Testis (tissue), 2 donors: ENCODE measurements at regions not wholly inside any gene's neighbourhood (a gene's known extent, or its start where the extent isn't known, plus 50 kb on each side); places are given as distances from the start of the nearest gene placed in this dataset.

Experiments used
- CTCF ChIP-seq, 3 experiments: fragments of 450-650 bp in 2 of 3; fragments of 200-600 bp in 1 of 3; sonication (generic) in 1 of 3; IDR thresholded peaks; one replicate each; pipeline ENCODE4 v1.5.1; 2016 to 2019; ENCODE audit warnings: antibody characterized with exemption in 3 of 3, mild to moderate bottlenecking in 2 of 3, moderate library complexity in 1 of 3
- POLR2A ChIP-seq: fragments of 450-650 bp; IDR thresholded peaks from one replicate; pipeline ENCODE4 v1.6.1; 2017; ENCODE audit warnings: antibody characterized with exemption, mild to moderate bottlenecking, moderate library complexity

GRCh38 chr9:107542411-107543157, 53.0 kb upstream of the KLF4 start:
- TF ChIP-seq CTCF (IDR thresholded peaks at IDR 0.05) (no peak), POLR2A (no peak)
